Muscle layer of duodenum (tissue), 2 donors: ENCODE measurements at regions not wholly inside any gene's neighbourhood (a gene's known extent, or its start where the extent isn't known, plus 50 kb on each side); places are given as distances from the start of the nearest gene placed in this dataset.

ENCODE experiments used
- H3K27ac ChIP-seq: one replicate; pipeline ENCODE4 v1.7.0; 2013; ENCODE audit warnings: mild to moderate bottlenecking, low read length
- H3K27me3 ChIP-seq: one replicate; pipeline ENCODE4 v1.7.0; 2013; ENCODE audit warnings: low read depth, mild to moderate bottlenecking, control low read depth, low read length
- H3K36me3 ChIP-seq, 2 donors: one replicate each; pipeline ENCODE4 v1.7.0; 2013; ENCODE audit warnings: low read length in 2 of 2, control low read depth in 1 of 2, mild to moderate bottlenecking in 1 of 2; ENCODE audit not compliant: insufficient read depth in 2 of 2, control insufficient read depth in 1 of 2
- H3K4me1 ChIP-seq, 2 donors: one replicate each; pipeline ENCODE4 v1.7.0; 2013; ENCODE audit warnings: low read length in 2 of 2, mild to moderate bottlenecking in 2 of 2, control low read depth in 1 of 2, moderate library complexity in 1 of 2; ENCODE audit not compliant: insufficient read depth in 2 of 2, control insufficient read depth in 1 of 2
- H3K4me3 ChIP-seq, 2 donors: one replicate each; pipeline ENCODE4 v1.7.0; 2013; ENCODE audit warnings: low read length in 2 of 2, low read depth in 1 of 2, mild to moderate bottlenecking in 1 of 2
- H3K9me3 ChIP-seq, 2 donors: one replicate each; pipeline ENCODE4 v1.7.0; 2013; ENCODE audit warnings: low read length in 2 of 2, control low read depth in 1 of 2, mild to moderate bottlenecking in 1 of 2; ENCODE audit not compliant: control insufficient read depth in 1 of 2
- donor health status: healthy.

GRCh38 chr4:100295792-100296191, 105.5 kb upstream of the DDIT4L start:
- Histone ChIP-seq H3K27ac (no peak overlapping the region), H3K36me3 (no peaks in the 10 kb centered on the region), H3K4me3 (no peak overlapping the region), H3K4me1 (no peaks in the 10 kb centered on the region), H3K9me3 (no peaks in the 10 kb centered on the region), H3K27me3 (no peaks in the 10 kb centered on the region)

GRCh38 chr4:100294356-100294755, 104.1 kb upstream of the DDIT4L start:
- Histone ChIP-seq H3K4me1 (no peaks in the 10 kb centered on the region), H3K27ac (no peak overlapping the region), H3K27me3 (no peaks in the 10 kb centered on the region), H3K4me3 (no peak overlapping the region), H3K9me3 (no peaks in the 10 kb centered on the region), H3K36me3 (no peaks in the 10 kb centered on the region)

GRCh38 chr4:100290585-100290984, 100.3 kb upstream of the DDIT4L start:
- H3K4me1 ChIP-seq = no peaks in the 10 kb centered on the region
- no peak overlapping the region for H3K27ac ChIP-seq
- H3K9me3 ChIP-seq = no peaks in the 10 kb centered on the region
- no peak overlapping the region for H3K4me3 ChIP-seq
- no peaks in the 10 kb centered on the region for H3K27me3 ChIP-seq
- no peaks in the 10 kb centered on the region for H3K36me3 ChIP-seq

GRCh38 chr4:100289946-100290345, 99.7 kb upstream of the DDIT4L start:
- no peaks in the 10 kb centered on the region for H3K36me3 ChIP-seq
- H3K9me3 ChIP-seq = no peaks in the 10 kb centered on the region
- no peaks in the 10 kb centered on the region for H3K27me3 ChIP-seq
- no peak overlapping the region for H3K27ac ChIP-seq
- H3K4me3 ChIP-seq = no peak overlapping the region
- no peaks in the 10 kb centered on the region for H3K4me1 ChIP-seq

- Histone ChIP-seq H3K36me3 (no peaks in the 10 kb centered on the region), H3K4me1 (no peaks in the 10 kb centered on the region), H3K9me3 (no peaks in the 10 kb centered on the region), H3K4me3 (no peak overlapping the region), H3K27me3 (no peaks in the 10 kb centered on the region), H3K27ac (no peak overlapping the region)
Measured at GRCh38 chr4:100289530-100289888, 99.2 kb upstream of the DDIT4L start.

- H3K27me3 ChIP-seq = no peaks in the 10 kb centered on the region
- no peaks in the 10 kb centered on the region for H3K36me3 ChIP-seq
- no peaks in the 10 kb centered on the region for H3K4me1 ChIP-seq
- H3K27ac ChIP-seq = no peak overlapping the region
- H3K9me3 ChIP-seq = no peaks in the 10 kb centered on the region
- no peak overlapping the region for H3K4me3 ChIP-seq
Measured at GRCh38 chr4:100288811-100289529, 98.7 kb upstream of the DDIT4L start.

GRCh38 chr4:100288161-100288560, 97.9 kb upstream of the DDIT4L start:
- Histone ChIP-seq H3K9me3 (no peaks in the 10 kb centered on the region), H3K4me1 (no peaks in the 10 kb centered on the region), H3K27me3 (no peaks in the 10 kb centered on the region), H3K36me3 (no peaks in the 10 kb centered on the region), H3K4me3 (no peak overlapping the region), H3K27ac (no peak overlapping the region)

- no peaks in the 10 kb centered on the region for H3K36me3 ChIP-seq
- no peaks in the 10 kb centered on the region for H3K4me1 ChIP-seq
- no peak overlapping the region for H3K27ac ChIP-seq
- H3K27me3 ChIP-seq = no peaks in the 10 kb centered on the region
- no peaks in the 10 kb centered on the region for H3K9me3 ChIP-seq
- H3K4me3 ChIP-seq = no peak overlapping the region
Measured at GRCh38 chr4:100287534-100287933, 97.3 kb upstream of the DDIT4L start.

GRCh38 chr4:100286636-100287035, 96.4 kb upstream of the DDIT4L start:
- H3K9me3 ChIP-seq = no peaks in the 10 kb centered on the region
- no peaks in the 10 kb centered on the region for H3K36me3 ChIP-seq
- no peaks in the 10 kb centered on the region for H3K4me1 ChIP-seq
- H3K4me3 ChIP-seq = no peak overlapping the region
- H3K27me3 ChIP-seq = no peaks in the 10 kb centered on the region
- H3K27ac ChIP-seq = no peak overlapping the region

- Histone ChIP-seq H3K9me3 (no peaks in the 10 kb centered on the region), H3K27me3 (no peaks in the 10 kb centered on the region), H3K36me3 (no peaks in the 10 kb centered on the region), H3K4me3 (no peak overlapping the region), H3K4me1 (no peaks in the 10 kb centered on the region), H3K27ac (no peak overlapping the region)
Measured at GRCh38 chr4:100285121-100285520, 94.9 kb upstream of the DDIT4L start.

- Histone ChIP-seq H3K27ac (no peak overlapping the region), H3K36me3 (no peaks in the 10 kb centered on the region), H3K9me3 (no peaks in the 10 kb centered on the region), H3K4me1 (no peaks in the 10 kb centered on the region), H3K4me3 (no peak overlapping the region), H3K27me3 (no peaks in the 10 kb centered on the region)
Measured at GRCh38 chr4:100284129-100284880, 94.0 kb upstream of the DDIT4L start.

GRCh38 chr4:100280807-100281206, 90.5 kb upstream of the DDIT4L start:
- Histone ChIP-seq H3K4me1 (no peaks in the 10 kb centered on the region), H3K27ac (no peak overlapping the region), H3K36me3 (no peaks in the 10 kb centered on the region), H3K4me3 (no peak overlapping the region), H3K27me3 (no peaks in the 10 kb centered on the region), H3K9me3 (no peaks in the 10 kb centered on the region)
